Hepatocyte (in vitro differentiated cells): ENCODE measurements at regions not wholly inside any gene's neighbourhood (a gene's known extent, or its start where the extent isn't known, plus 50 kb on each side); places are given as distances from the start of the nearest gene placed in this dataset.

Experiments used
- DNase-seq: peaks from one replicate; pipeline ENCODE4 v3.0.0-alpha.2; 2016; ENCODE audit warnings: low spot score
- H2AFZ ChIP-seq: fragments of 200-600 bp; sonication (generic); 2 replicates; pipeline ENCODE4 v1.6.0; 2016; ENCODE audit warnings: antibody characterized with exemption, mild to moderate bottlenecking
- H3K27ac ChIP-seq: fragments of 200-600 bp; sonication (generic); 2 replicates; pipeline ENCODE4 v1.5.1; 2016; ENCODE audit warnings: mild to moderate bottlenecking
- H3K27me3 ChIP-seq: fragments of 200-600 bp; sonication (generic); 2 replicates; pipeline ENCODE4 v1.6.1; 2016
- H3K36me3 ChIP-seq: fragments of 200-600 bp; sonication (generic); replicated peaks from 2 replicates; pipeline ENCODE4 v1.5.1; 2016; ENCODE audit warnings: low read depth; ENCODE audit not compliant: insufficient read depth
- H3K4me1 ChIP-seq: fragments of 200-600 bp; sonication (generic); 2 replicates; pipeline ENCODE4 v1.5.1; 2016; ENCODE audit warnings: mild to moderate bottlenecking, moderate library complexity; ENCODE audit not compliant: insufficient read depth
- H3K4me2 ChIP-seq: fragments of 200-600 bp; sonication (generic); 2 replicates; pipeline ENCODE4 v1.6.0; 2016
- H3K4me3 ChIP-seq: fragments of 200-600 bp; sonication (generic); 2 replicates; pipeline ENCODE4 v1.5.1; 2016; ENCODE audit warnings: mild to moderate bottlenecking
- H3K79me2 ChIP-seq: fragments of 200-600 bp; sonication (generic); 2 replicates; pipeline ENCODE4 v1.6.0; 2017; ENCODE audit warnings: mild to moderate bottlenecking
- H3K9me2 ChIP-seq: fragments of 200-600 bp; sonication (generic); replicated peaks from 2 replicates; pipeline ENCODE4 v1.6.0; 2017; ENCODE audit warnings: mild to moderate bottlenecking; ENCODE audit not compliant: insufficient read depth
- H3K9me3 ChIP-seq: fragments of 200-600 bp; sonication (generic); 2 replicates; pipeline ENCODE4 v1.5.1; 2016; ENCODE audit warnings: low read depth, mild to moderate bottlenecking
- H4K20me1 ChIP-seq: fragments of 200-600 bp; sonication (generic); 2 replicates; pipeline ENCODE4 v1.6.0; 2016; ENCODE audit warnings: mild to moderate bottlenecking; ENCODE audit not compliant: insufficient read depth, poor library complexity, severe bottlenecking
- CTCF ChIP-seq: fragments of 200-600 bp; sonication (generic); IDR thresholded peaks from 2 replicates; pipeline ENCODE4 v1.5.1; 2016; ENCODE audit warnings: antibody characterized with exemption, mild to moderate bottlenecking; ENCODE audit not compliant: poor library complexity
- EZH2 ChIP-seq: fragments of 200-600 bp; sonication (generic); IDR thresholded peaks from 2 replicates; pipeline ENCODE4 v1.6.1; 2016; ENCODE audit warnings: antibody characterized with exemption, mild to moderate bottlenecking, borderline replicate concordance
- EZH2phosphoT487 ChIP-seq: fragments of 200-600 bp; sonication (generic); IDR thresholded peaks from one replicate; pipeline ENCODE4 v1.6.1; 2018; ENCODE audit warnings: antibody characterized with exemption, mild to moderate bottlenecking, low read depth, moderate library complexity; ENCODE audit not compliant: unreplicated experiment, severe bottlenecking
- WGBS: methylation state at CpG from one replicate; pipeline ENCODE4 v1.1.6; 2016; ENCODE audit warnings: low lambda C conversion rate; ENCODE audit errors: missing lambda C conversion rate; 5-methylcytosine and 5-hydroxymethylcytosine counted together

GRCh38 chr1:187044411-187044810 lies 215.7 kb downstream of the PLA2G4A start:
- no peak overlapping the region for H3K27ac ChIP-seq
- no peaks in the 10 kb centered on the region for H3K27me3 ChIP-seq
- no peak for DNase-seq
- H4K20me1 ChIP-seq: no peaks in the 10 kb centered on the region
- H3K36me3 ChIP-seq: no peaks in the 10 kb centered on the region
- TF ChIP-seq EZH2phosphoT487 (no peak), CTCF (no peak), EZH2 (no peak)
- no peaks in the 10 kb centered on the region for H3K79me2 ChIP-seq
- no peak overlapping the region for H3K4me2 ChIP-seq
- H3K4me1 ChIP-seq: no peaks in the 10 kb centered on the region
- no peak overlapping the region for H3K4me3 ChIP-seq
- H2AFZ ChIP-seq: no peak overlapping the region
- no peaks in the 10 kb centered on the region for H3K9me3 ChIP-seq
- no peaks in the 10 kb centered on the region for H3K9me2 ChIP-seq

- H3K9me2 ChIP-seq: no peaks in the 10 kb centered on the region
- no peak overlapping the region for H3K4me2 ChIP-seq
- no peaks in the 10 kb centered on the region for H3K4me1 ChIP-seq
- no peaks in the 10 kb centered on the region for H3K79me2 ChIP-seq
- H4K20me1 ChIP-seq: no peaks in the 10 kb centered on the region
- H3K9me3 ChIP-seq: no peaks in the 10 kb centered on the region
- H3K36me3 ChIP-seq: no peaks in the 10 kb centered on the region
- no peak for DNase-seq
- TF ChIP-seq EZH2: no peak
- no peak for TF ChIP-seq EZH2phosphoT487
- no peak for TF ChIP-seq CTCF
- no peak overlapping the region for H3K27ac ChIP-seq
- 84% methylated on average over 4 of the region's 4 CpGs for WGBS
- H3K27me3 ChIP-seq: no peaks in the 10 kb centered on the region
- no peak overlapping the region for H3K4me3 ChIP-seq
- no peak overlapping the region for H2AFZ ChIP-seq
These were observed 216.6 kb downstream of the PLA2G4A start for GRCh38 chr1:187045371-187045770.

- H3K4me1 ChIP-seq: no peaks in the 10 kb centered on the region
- no peaks in the 10 kb centered on the region for H3K36me3 ChIP-seq
- no peaks in the 10 kb centered on the region for H3K79me2 ChIP-seq
- no peak overlapping the region for H3K4me2 ChIP-seq
- no peak overlapping the region for H3K4me3 ChIP-seq
- DNase-seq: no peak
- no peaks in the 10 kb centered on the region for H3K27me3 ChIP-seq
- H3K9me2 ChIP-seq: no peaks in the 10 kb centered on the region
- H3K27ac ChIP-seq: no peak overlapping the region
- 91% methylated on average over 5 of the region's 5 CpGs for WGBS
- TF ChIP-seq EZH2phosphoT487: no peak
- no peak for TF ChIP-seq CTCF
- TF ChIP-seq EZH2: no peak
- no peak overlapping the region for H2AFZ ChIP-seq
- no peaks in the 10 kb centered on the region for H4K20me1 ChIP-seq
- no peaks in the 10 kb centered on the region for H3K9me3 ChIP-seq
These were observed 217.5 kb downstream of the PLA2G4A start for GRCh38 chr1:187046293-187046692.

- no peak for TF ChIP-seq EZH2phosphoT487
- TF ChIP-seq CTCF: no peak
- TF ChIP-seq EZH2: no peak
- Histone ChIP-seq H3K79me2 (no peaks in the 10 kb centered on the region), H3K9me2 (no peaks in the 10 kb centered on the region), H3K9me3 (no peaks in the 10 kb centered on the region), H4K20me1 (no peaks in the 10 kb centered on the region), H3K27ac (no peak overlapping the region), H3K4me2 (no peak overlapping the region), H3K4me3 (no peak overlapping the region), H3K36me3 (no peaks in the 10 kb centered on the region), H3K27me3 (no peaks in the 10 kb centered on the region), H2AFZ (no peak overlapping the region), H3K4me1 (no peaks in the 10 kb centered on the region)
- no peak for DNase-seq
- 33% methylated on average over 5 of the region's 5 CpGs for WGBS
These were observed 218.5 kb downstream of the PLA2G4A start for GRCh38 chr1:187047298-187047697.
